ENCODE measurements at regions not wholly inside any gene's neighbourhood (a gene's known extent, or its start where the extent isn't known, plus 50 kb on each side); places are given as distances from the start of the nearest gene placed in this dataset.

- TF ChIP-seq CTCF (IDR thresholded peaks at IDR 0.05; ENCODE audit: low read depth, low read length) = no peak
- no peak for TF ChIP-seq POLR2A (IDR thresholded peaks at IDR 0.05; ENCODE audit: extremely low read depth, insufficient read length)
These were observed 518.1 kb upstream of the VRK2 start for GRCh38 chr2:57528499-57528898.

Measured in NB4 (cell line).